WTC11 (cell line): ENCODE measurements at regions not wholly inside any gene's neighbourhood (a gene's known extent, or its start where the extent isn't known, plus 50 kb on each side); places are given as distances from the start of the nearest gene placed in this dataset.

ENCODE experiments used
- CTCF ChIP-seq: fragments of 200-600 bp; IDR thresholded peaks from 2 replicates; pipeline ENCODE4 v1.8.0; 2022; ENCODE audit warnings: antibody characterized with exemption
- NFE2L1 ChIP-seq: sonication (generic); formaldehyde crosslinking; IDR thresholded peaks from 2 replicates; pipeline ENCODE4 v1.8.1; 2023; ENCODE audit warnings: missing genetic modification reagents
- NFYB ChIP-seq: sonication (generic); formaldehyde crosslinking; conservative IDR thresholded peaks from 2 replicates; pipeline ENCODE4 v1.8.0; 2022; ENCODE audit warnings: low read depth, missing genetic modification reagents
- USF2 ChIP-seq: sonication (generic); formaldehyde crosslinking; IDR thresholded peaks from 2 replicates; pipeline ENCODE4 v1.8.1; 2023; ENCODE audit warnings: mild to moderate bottlenecking, missing genetic modification reagents, moderate library complexity
- ZNF121 ChIP-seq: sonication (generic); formaldehyde crosslinking; IDR thresholded peaks from 2 replicates; pipeline ENCODE4 v1.8.0; 2023; ENCODE audit warnings: missing genetic modification reagents
- TF ChIP-seq, protein P1 (sequence below): sonication (generic); formaldehyde crosslinking; IDR thresholded peaks from 2 replicates; pipeline ENCODE4 v1.8.0; 2022; ENCODE audit warnings: mild to moderate bottlenecking, missing genetic modification reagents
- TF ChIP-seq, protein P2 (sequence below): sonication (generic); formaldehyde crosslinking; IDR thresholded peaks from 2 replicates; pipeline ENCODE4 v1.8.1; 2023; ENCODE audit warnings: mild to moderate bottlenecking, moderate library complexity, missing genetic modification reagents

DNA sequence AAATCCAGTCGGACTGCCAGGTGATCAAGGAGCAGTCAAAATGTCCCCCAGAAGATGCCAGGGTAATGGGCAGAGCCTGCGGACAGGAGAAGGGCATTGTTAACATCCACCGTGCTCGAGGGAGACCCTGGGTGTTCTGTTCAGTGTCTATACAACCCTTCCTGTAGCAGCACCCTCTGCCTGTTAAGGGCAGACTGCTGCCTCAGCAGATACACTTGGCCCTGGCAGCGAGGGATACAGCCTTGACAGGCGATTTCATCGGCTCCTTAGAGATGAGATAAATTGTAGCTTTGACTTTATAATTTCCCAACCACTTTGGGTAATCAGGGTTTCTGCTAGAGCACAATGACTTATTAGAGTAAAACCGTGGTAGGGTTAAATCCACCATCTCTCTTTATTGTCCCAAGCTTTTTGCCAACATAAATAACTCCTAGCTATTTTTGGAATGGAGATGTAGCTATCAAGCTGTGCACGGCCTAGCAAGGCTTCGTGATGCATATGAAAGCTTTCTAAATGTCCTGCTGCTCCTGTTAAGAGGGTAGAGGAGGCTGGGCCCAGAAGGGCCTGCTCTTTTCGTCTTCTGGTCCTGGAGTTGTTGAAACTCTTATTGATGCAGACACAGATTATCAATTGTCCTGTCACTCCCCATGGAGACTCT, 195.9 kb downstream of the CPEB2 start:
- TF ChIP-seq, protein P1, sequence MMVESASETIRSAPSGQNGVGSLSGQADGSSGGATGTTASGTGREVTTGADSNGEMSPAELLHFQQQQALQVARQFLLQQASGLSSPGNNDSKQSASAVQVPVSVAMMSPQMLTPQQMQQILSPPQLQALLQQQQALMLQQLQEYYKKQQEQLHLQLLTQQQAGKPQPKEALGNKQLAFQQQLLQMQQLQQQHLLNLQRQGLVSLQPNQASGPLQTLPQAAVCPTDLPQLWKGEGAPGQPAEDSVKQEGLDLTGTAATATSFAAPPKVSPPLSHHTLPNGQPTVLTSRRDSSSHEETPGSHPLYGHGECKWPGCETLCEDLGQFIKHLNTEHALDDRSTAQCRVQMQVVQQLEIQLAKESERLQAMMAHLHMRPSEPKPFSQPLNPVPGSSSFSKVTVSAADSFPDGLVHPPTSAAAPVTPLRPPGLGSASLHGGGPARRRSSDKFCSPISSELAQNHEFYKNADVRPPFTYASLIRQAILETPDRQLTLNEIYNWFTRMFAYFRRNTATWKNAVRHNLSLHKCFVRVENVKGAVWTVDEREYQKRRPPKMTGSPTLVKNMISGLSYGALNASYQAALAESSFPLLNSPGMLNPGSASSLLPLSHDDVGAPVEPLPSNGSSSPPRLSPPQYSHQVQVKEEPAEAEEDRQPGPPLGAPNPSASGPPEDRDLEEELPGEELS (CRISPR knock-in tag): no peak
- TF ChIP-seq, protein P2, sequence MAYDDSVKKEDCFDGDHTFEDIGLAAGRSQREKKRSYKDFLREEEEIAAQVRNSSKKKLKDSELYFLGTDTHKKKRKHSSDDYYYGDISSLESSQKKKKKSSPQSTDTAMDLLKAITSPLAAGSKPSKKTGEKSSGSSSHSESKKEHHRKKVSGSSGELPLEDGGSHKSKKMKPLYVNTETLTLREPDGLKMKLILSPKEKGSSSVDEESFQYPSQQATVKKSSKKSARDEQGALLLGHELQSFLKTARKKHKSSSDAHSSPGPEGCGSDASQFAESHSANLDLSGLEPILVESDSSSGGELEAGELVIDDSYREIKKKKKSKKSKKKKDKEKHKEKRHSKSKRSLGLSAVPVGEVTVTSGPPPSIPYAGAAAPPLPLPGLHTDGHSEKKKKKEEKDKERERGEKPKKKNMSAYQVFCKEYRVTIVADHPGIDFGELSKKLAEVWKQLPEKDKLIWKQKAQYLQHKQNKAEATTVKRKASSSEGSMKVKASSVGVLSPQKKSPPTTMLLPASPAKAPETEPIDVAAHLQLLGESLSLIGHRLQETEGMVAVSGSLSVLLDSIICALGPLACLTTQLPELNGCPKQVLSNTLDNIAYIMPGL (CRISPR knock-in tag): no peak
- TF ChIP-seq CTCF (no peak), ZNF121 (CRISPR knock-in tag) (no peak), NFYB (no peak), USF2 (CRISPR knock-in tag) (no peak), NFE2L1 (CRISPR knock-in tag) (no peak)
